ENCODE measurements at regions not wholly inside any gene's neighbourhood (a gene's known extent, or its start where the extent isn't known, plus 50 kb on each side); places are given as distances from the start of the nearest gene placed in this dataset.

DNA sequence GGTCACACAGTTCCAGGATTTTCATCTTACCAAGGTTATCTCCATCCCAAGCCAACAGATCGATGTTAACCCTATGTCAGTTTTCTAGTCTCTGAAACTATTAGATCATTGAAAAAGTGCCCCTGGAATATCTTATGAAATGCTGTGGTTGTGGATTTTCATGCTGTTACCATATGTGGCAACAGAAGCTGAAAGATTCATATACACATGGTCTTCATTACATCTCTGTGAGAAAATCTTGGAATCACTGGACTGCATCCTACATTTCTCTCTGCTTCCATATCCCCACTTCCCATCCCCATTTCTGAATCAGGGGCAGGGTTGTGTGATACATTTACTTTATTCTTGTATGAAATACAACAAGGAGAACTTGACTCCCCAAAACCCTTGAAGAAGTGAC, 146.1 kb downstream of the SLC16A9 start:
- TF ChIP-seq YY1 (IDR thresholded peaks at IDR 0.05; ENCODE audit: insufficient read depth, insufficient read length), result no peak
- no peak for TF ChIP-seq ZNF274 (IDR thresholded peaks at IDR 0.05; ENCODE audit: low read depth, low read length)
- no peak for TF ChIP-seq SUZ12 (IDR thresholded peaks at IDR 0.05; ENCODE audit: extremely low read depth, insufficient read depth, insufficient read length)
